Liver (tissue), 8 donors: ENCODE measurements at regions not wholly inside any gene's neighbourhood (a gene's known extent, or its start where the extent isn't known, plus 50 kb on each side); places are given as distances from the start of the nearest gene placed in this dataset.

Source experiments
- DNase-seq: peaks from one replicate; pipeline ENCODE4 v3.0.0-alpha.2; 2017; ENCODE audit warnings: low spot score
- H3K27ac ChIP-seq, 2 donors: one replicate each; pipeline ENCODE4 v1.7.0; 2013; ENCODE audit warnings: inconsistent platforms in 2 of 2, low read length in 2 of 2, control low read depth in 1 of 2, low read depth in 1 of 2, mild to moderate bottlenecking in 1 of 2
- H3K27me3 ChIP-seq, 4 donors: one replicate each; pipeline versions ENCODE4 v1.6.1 to v1.7.0; 2013; ENCODE audit warnings: low read length in 3 of 4, inconsistent platforms in 1 of 4, mild to moderate bottlenecking in 1 of 4, moderate library complexity in 1 of 4; ENCODE audit not compliant: control insufficient read depth in 4 of 4, insufficient read depth in 4 of 4
- H3K36me3 ChIP-seq, 4 donors: one replicate each; pipeline versions ENCODE4 v1.6.1 to v1.7.0; 2013; ENCODE audit warnings: low read length in 3 of 4, mild to moderate bottlenecking in 3 of 4, low read depth in 1 of 4, moderate library complexity in 1 of 4; ENCODE audit not compliant: control insufficient read depth in 4 of 4, insufficient read depth in 3 of 4
- H3K4me1 ChIP-seq, 4 donors: one replicate each; pipeline versions ENCODE4 v1.6.1 to v1.7.0; 2013; ENCODE audit warnings: low read length in 3 of 4, mild to moderate bottlenecking in 3 of 4, moderate library complexity in 1 of 4; ENCODE audit not compliant: control insufficient read depth in 4 of 4, insufficient read depth in 4 of 4
- H3K4me3 ChIP-seq, 3 donors: one replicate each; pipeline versions ENCODE4 v1.6.1 to v1.7.0; 2013; ENCODE audit warnings: low read length in 3 of 3, control low read depth in 1 of 3, low read depth in 1 of 3, mild to moderate bottlenecking in 1 of 3
- H3K9ac ChIP-seq, 2 donors: one replicate each; pipeline ENCODE4 v1.7.0; 2013; ENCODE audit warnings: low read length in 2 of 2, mild to moderate bottlenecking in 2 of 2, moderate library complexity in 2 of 2, control low read depth in 1 of 2, low read depth in 1 of 2
- H3K9me3 ChIP-seq, 4 donors: one replicate each; pipeline versions ENCODE4 v1.6.1 to v1.7.0; 2013; ENCODE audit warnings: low read length in 3 of 4; ENCODE audit not compliant: control insufficient read depth in 4 of 4
- ATF3 ChIP-seq: IDR thresholded peaks from 2 replicates; pipeline ENCODE4 v1.6.1; 2016; ENCODE audit warnings: antibody characterized with exemption
- CTCF ChIP-seq: fragments of 150-350 bp; IDR thresholded peaks from 2 replicates; pipeline ENCODE4 v1.5.1; 2017; ENCODE audit warnings: improper control_type of control experiment, low read depth, low read length; ENCODE audit not compliant: missing input control
- EGR1 ChIP-seq, 2 donors: IDR thresholded peaks; 2 replicates each; pipeline ENCODE4 v1.6.1; 2016 to 2018; ENCODE audit warnings: antibody characterized with exemption in 2 of 2, low read depth in 2 of 2
- FOXA1 ChIP-seq: IDR thresholded peaks from 2 replicates; pipeline ENCODE4 v1.6.1; 2016; ENCODE audit warnings: antibody characterized with exemption
- FOXA2 ChIP-seq: IDR thresholded peaks from 2 replicates; pipeline ENCODE4 v1.6.1; 2016; ENCODE audit warnings: antibody characterized with exemption
- GABPA ChIP-seq, 2 donors: IDR thresholded peaks in 1 of 2; conservative IDR thresholded peaks in 1 of 2; 2 replicates each; pipeline ENCODE4 v1.6.1; 2016; ENCODE audit warnings: antibody characterized with exemption in 2 of 2, mild to moderate bottlenecking in 1 of 2, moderate library complexity in 1 of 2
- HNF4A ChIP-seq, 2 donors: conservative IDR thresholded peaks; 2 replicates each; pipeline ENCODE4 v1.6.1; 2016; ENCODE audit warnings: antibody characterized with exemption in 2 of 2, mild to moderate bottlenecking in 2 of 2
- HNF4G ChIP-seq: IDR thresholded peaks from 2 replicates; pipeline ENCODE4 v1.6.1; 2016; ENCODE audit warnings: antibody characterized with exemption
- JUND ChIP-seq, 2 donors: IDR thresholded peaks; 2 replicates each; pipeline ENCODE4 v1.6.1; 2016; ENCODE audit warnings: antibody characterized with exemption in 2 of 2
- MAX ChIP-seq: IDR thresholded peaks from 2 replicates; pipeline ENCODE4 v1.6.1; 2016; ENCODE audit warnings: antibody characterized with exemption
- NR2F2 ChIP-seq: IDR thresholded peaks from 2 replicates; pipeline ENCODE4 v1.6.1; 2016; ENCODE audit warnings: antibody characterized with exemption
- RAD21 ChIP-seq, 2 donors: IDR thresholded peaks; 2 replicates each; pipeline ENCODE4 v1.6.1; 2016; ENCODE audit warnings: antibody characterized with exemption in 2 of 2, mild to moderate bottlenecking in 2 of 2
- REST ChIP-seq: IDR thresholded peaks from 2 replicates; pipeline ENCODE4 v1.6.1; 2016; ENCODE audit warnings: antibody characterized with exemption, mild to moderate bottlenecking
- RXRA ChIP-seq, 2 donors: IDR thresholded peaks; 2 replicates each; pipeline ENCODE4 v1.6.1; 2017 to 2018; ENCODE audit warnings: antibody characterized with exemption in 2 of 2, mild to moderate bottlenecking in 1 of 2
- SP1 ChIP-seq: IDR thresholded peaks from 2 replicates; pipeline ENCODE4 v1.6.1; 2018; ENCODE audit warnings: antibody characterized with exemption, mild to moderate bottlenecking
- TAF1 ChIP-seq: conservative IDR thresholded peaks from 2 replicates; pipeline ENCODE4 v1.6.1; 2016; ENCODE audit warnings: antibody characterized with exemption, mild to moderate bottlenecking
- YY1 ChIP-seq: IDR thresholded peaks from 2 replicates; pipeline ENCODE4 v1.6.1; 2016; ENCODE audit warnings: antibody characterized with exemption, mild to moderate bottlenecking
- ZBTB33 ChIP-seq: IDR thresholded peaks from 2 replicates; pipeline ENCODE4 v1.6.1; 2016; ENCODE audit warnings: antibody characterized with exemption
- WGBS: extraction: QIAGEN DNeasy Blood & Tissue Kit; methylation state at CpG from one replicate; pipeline ENCODE4 v1.1.7; 2013; 5-methylcytosine and 5-hydroxymethylcytosine counted together
- donor health status: healthy.
- donor health status: healthy.
- donor health status: healthy.
- donor health status: healthy.
- donor health status: healthy.

- DNase-seq = no peak
- TF ChIP-seq YY1 (no peak), JUND (IDR thresholded peaks at IDR 0.05) (no peak), GABPA (IDR thresholded peaks at IDR 0.05 in 1 of 2, conservative IDR thresholded peaks at IDR 0.05 in 1 of 2) (no peak), SP1 (no peak), MAX (no peak), RAD21 (IDR thresholded peaks at IDR 0.05) (no peak), REST (no peak), FOXA1 (no peak), NR2F2 (no peak), TAF1 (no peak), RXRA (IDR thresholded peaks at IDR 0.05) (no peak), ATF3 (no peak), ZBTB33 (no peak), FOXA2 (no peak), HNF4G (no peak), HNF4A (conservative IDR thresholded peaks at IDR 0.05) (no peak), CTCF (no peak), EGR1 (IDR thresholded peaks at IDR 0.05; ENCODE audit: low read depth in 2 of 2) (no peak)
- H3K4me3 ChIP-seq = no peak overlapping the region
- H3K27me3 ChIP-seq = no peaks in the 10 kb centered on the region
- H3K9me3 ChIP-seq = no peaks in the 10 kb centered on the region
- H3K27ac ChIP-seq = no peak overlapping the region
- WGBS = 87% methylated on average over 5 of the region's 5 CpGs
- no peaks in the 10 kb centered on the region for H3K36me3 ChIP-seq
- H3K4me1 ChIP-seq = no peaks in the 10 kb centered on the region
- no peak overlapping the region for H3K9ac ChIP-seq
Measured at GRCh38 chr15:36468746-36469145, 110.7 kb upstream of the CDIN1 start.
